ENCODE measurements at regions not wholly inside any gene's neighbourhood (a gene's known extent, or its start where the extent isn't known, plus 50 kb on each side); places are given as distances from the start of the nearest gene placed in this dataset.

DNA sequence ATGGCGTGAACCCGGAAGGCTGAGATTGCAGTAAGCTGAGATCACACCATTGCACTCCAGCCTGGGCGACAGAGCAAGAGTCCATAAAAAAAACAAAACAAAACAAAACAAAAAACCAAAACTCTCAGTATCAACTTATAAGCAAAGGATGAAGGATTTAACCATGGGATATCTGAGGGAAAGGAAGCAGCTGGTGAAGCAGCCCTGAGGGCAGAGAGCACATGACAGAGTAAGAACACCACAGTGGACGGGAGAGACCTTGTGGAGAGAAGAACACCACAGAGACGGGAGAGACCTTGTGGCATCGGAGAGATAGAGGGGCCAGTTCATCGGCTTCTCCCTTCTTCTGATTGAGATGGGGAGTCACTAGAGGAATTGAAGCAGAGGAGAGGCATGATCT is 697.2 kb downstream of the HDGFL1 start:
- WGBS (ENCODE audit: extremely low coverage, insufficient read length, low lambda C conversion rate), result no CpG with 5 or more reads among the region's 7 CpGs
- H3K4me1 Mint-ChIP-seq, result 0 out of 4 replicates have a peak, but pooled peaks cover 0 to 2% of the 10 kb centered on the region in 2 experiments
- H3K23me2 ChIP-seq (ENCODE audit: insufficient read length, low read depth, low read length, poor library complexity, severe bottlenecking), result no peaks in the 10 kb centered on the region
- H3K4ac ChIP-seq (ENCODE audit: low read depth, low read length), result no peak overlapping the region
- no peak overlapping the region for H3K56ac ChIP-seq (ENCODE audit: insufficient read length, low read depth, low read length)
- H3K27me3 ChIP-seq (ENCODE audit: insufficient read depth, low read length), result no peaks in the 10 kb centered on the region
- no peak overlapping the region for H2AK5ac ChIP-seq (ENCODE audit: insufficient read length, low read length)
- no peak overlapping the region for H3T11ph ChIP-seq (ENCODE audit: low read length)
- H3K4me2 ChIP-seq (ENCODE audit: insufficient read depth, insufficient read length, low read length), result no peak overlapping the region
- H4K8ac ChIP-seq (replicated peaks; ENCODE audit: insufficient read length, low read depth, low read length), result no peak overlapping the region
- H4K5ac ChIP-seq (ENCODE audit: insufficient read length, low read depth, low read length), result no peak overlapping the region
- no peak overlapping the region for H3K4me3 Mint-ChIP-seq
- H3K79me2 ChIP-seq (ENCODE audit: insufficient read depth, low read length), result no peaks in the 10 kb centered on the region
- H2AFZ ChIP-seq (ENCODE audit: low read length), result no peak overlapping the region
- H2BK12ac ChIP-seq (ENCODE audit: insufficient read length, low read depth, low read length), result no peak overlapping the region
- no peak overlapping the region for H2BK120ac ChIP-seq (ENCODE audit: low read depth, low read length, poor library complexity, severe bottlenecking)
- H3K9me3 ChIP-seq (ENCODE audit: control insufficient read depth, low read depth, low read length), result no peaks in the 10 kb centered on the region
- no peaks in the 10 kb centered on the region for H3K79me1 ChIP-seq (ENCODE audit: insufficient read depth, low read depth, low read length, poor library complexity, severe bottlenecking)
- H3K14ac ChIP-seq (ENCODE audit: insufficient read depth, low read length), result no peak overlapping the region
- H3K18ac ChIP-seq (ENCODE audit: insufficient read length, low read depth, low read length), result no peak overlapping the region
- H3K9me3 Mint-ChIP-seq, result peaks cover 3 to 4% of the 10 kb centered on the region in 2 experiments; a peak in 4 of 5 replicates
- no peak overlapping the region for H3K9ac ChIP-seq (ENCODE audit: extremely low read depth, insufficient read length, low read length)
- H3K23ac ChIP-seq (ENCODE audit: insufficient read length, low read depth, low read length), result no peak overlapping the region
- no peak overlapping the region for H4K91ac ChIP-seq (ENCODE audit: insufficient read length, low read depth, low read length)
- no peak overlapping the region for H2BK20ac ChIP-seq (ENCODE audit: low read depth, low read length, poor library complexity, severe bottlenecking)
- H2BK5ac ChIP-seq (ENCODE audit: insufficient read length, low read length), result no peak overlapping the region
- 0 out of 7 replicates have a peak, but pooled peaks cover 0 to 4% (median 0%) of the 10 kb centered on the region in 3 experiments for H3K36me3 Mint-ChIP-seq (ENCODE audit: insufficient read depth in 1 of 3, low read depth in 3 of 3)
- no peak overlapping the region for H2BK15ac ChIP-seq (ENCODE audit: low read depth, low read length)
- TF ChIP-seq, protein P1, sequence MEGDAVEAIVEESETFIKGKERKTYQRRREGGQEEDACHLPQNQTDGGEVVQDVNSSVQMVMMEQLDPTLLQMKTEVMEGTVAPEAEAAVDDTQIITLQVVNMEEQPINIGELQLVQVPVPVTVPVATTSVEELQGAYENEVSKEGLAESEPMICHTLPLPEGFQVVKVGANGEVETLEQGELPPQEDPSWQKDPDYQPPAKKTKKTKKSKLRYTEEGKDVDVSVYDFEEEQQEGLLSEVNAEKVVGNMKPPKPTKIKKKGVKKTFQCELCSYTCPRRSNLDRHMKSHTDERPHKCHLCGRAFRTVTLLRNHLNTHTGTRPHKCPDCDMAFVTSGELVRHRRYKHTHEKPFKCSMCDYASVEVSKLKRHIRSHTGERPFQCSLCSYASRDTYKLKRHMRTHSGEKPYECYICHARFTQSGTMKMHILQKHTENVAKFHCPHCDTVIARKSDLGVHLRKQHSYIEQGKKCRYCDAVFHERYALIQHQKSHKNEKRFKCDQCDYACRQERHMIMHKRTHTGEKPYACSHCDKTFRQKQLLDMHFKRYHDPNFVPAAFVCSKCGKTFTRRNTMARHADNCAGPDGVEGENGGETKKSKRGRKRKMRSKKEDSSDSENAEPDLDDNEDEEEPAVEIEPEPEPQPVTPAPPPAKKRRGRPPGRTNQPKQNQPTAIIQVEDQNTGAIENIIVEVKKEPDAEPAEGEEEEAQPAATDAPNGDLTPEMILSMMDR (conservative IDR thresholded peaks at IDR 0.05), result no peak
- no peaks in the 10 kb centered on the region for H4K20me1 ChIP-seq (ENCODE audit: control insufficient read depth, insufficient read depth, insufficient read length)
- no peak overlapping the region for H3K27ac ChIP-seq (ENCODE audit: insufficient read length, low read depth, low read length)
- H3K27ac Mint-ChIP-seq, result no peak overlapping the region
- no peaks in the 10 kb centered on the region for H3K27me3 Mint-ChIP-seq (ENCODE audit: low read depth)
- H3K4me1 ChIP-seq (ENCODE audit: insufficient read depth, low read length), result no peaks in the 10 kb centered on the region
- DNase-seq, result no peak
